ENCODE measurements at regions not wholly inside any gene's neighbourhood (a gene's known extent, or its start where the extent isn't known, plus 50 kb on each side); places are given as distances from the start of the nearest gene placed in this dataset.

GRCh38 chr5:86814315-86814714 is 196.6 kb downstream of the COX7C start:
- TF ChIP-seq CTCF (conservative IDR thresholded peaks at IDR 0.05 in 1 of 2, IDR thresholded peaks at IDR 0.05 in 1 of 2; ENCODE audit: low read depth in 1 of 2, low read length in 2 of 2) (no peak), EZH2 (IDR thresholded peaks at IDR 0.05; ENCODE audit: low read length, missing control alignments) (no peak)
